Neural progenitor cell (in vitro differentiated cells): ENCODE measurements at regions not wholly inside any gene's neighbourhood (a gene's known extent, or its start where the extent isn't known, plus 50 kb on each side); places are given as distances from the start of the nearest gene placed in this dataset.

Experiments
- DNase-seq: peaks from one replicate; pipeline ENCODE4 v3.0.0-alpha.2; 2016; ENCODE audit warnings: low spot score
- H2AFZ ChIP-seq: fragments of 200-600 bp; sonication (generic); replicated peaks from 2 replicates; pipeline ENCODE4 v1.6.1; 2016; ENCODE audit warnings: antibody characterized with exemption
- H3F3A ChIP-seq: fragments of 200-600 bp; sonication (generic); 2 replicates; pipeline ENCODE4 v1.6.1; 2016; ENCODE audit warnings: antibody characterized with exemption, low read depth
- H3K27ac ChIP-seq: fragments of 200-600 bp; sonication (generic); 2 replicates; pipeline ENCODE4 v1.5.1; 2016; ENCODE audit warnings: mild to moderate bottlenecking
- H3K27me3 ChIP-seq: fragments of 200-600 bp; sonication (generic); 2 replicates; pipeline ENCODE4 v1.6.1; 2016; ENCODE audit warnings: mild to moderate bottlenecking, moderate library complexity
- H3K36me3 ChIP-seq: fragments of 200-600 bp; sonication (generic); 2 replicates; pipeline ENCODE4 v1.5.1; 2016
- H3K4me1 ChIP-seq: fragments of 200-600 bp; sonication (generic); 2 replicates; pipeline ENCODE4 v1.6.1; 2016; ENCODE audit warnings: mixed run types
- H3K4me2 ChIP-seq: fragments of 200-600 bp; sonication (generic); 2 replicates; pipeline ENCODE4 v1.6.1; 2016
- H3K4me3 ChIP-seq: fragments of 200-600 bp; sonication (generic); 2 replicates; pipeline ENCODE4 v1.5.1; 2016
- H3K79me2 ChIP-seq: fragments of 200-600 bp; sonication (generic); 2 replicates; pipeline ENCODE4 v1.6.1; 2016; ENCODE audit warnings: low read depth
- H3K9ac ChIP-seq: fragments of 200-600 bp; sonication (generic); 2 replicates; pipeline ENCODE4 v1.6.1; 2016
- H3K9me3 ChIP-seq: fragments of 200-600 bp; sonication (generic); 2 replicates; pipeline ENCODE4 v1.5.1; 2016; ENCODE audit warnings: low read depth
- H4K20me1 ChIP-seq: fragments of 200-600 bp; sonication (generic); 2 replicates; pipeline ENCODE4 v1.6.1; 2016; ENCODE audit warnings: low read depth
- H3K27ac Mint-ChIP-seq: 3 replicates; pipeline ENCODE4 v1.8.0; 2021; ENCODE audit warnings: mixed read lengths
- H3K27me3 Mint-ChIP-seq: 2 replicates; pipeline ENCODE4 v1.8.0; 2022; ENCODE audit warnings: low read depth, mild to moderate bottlenecking, inconsistent platforms, moderate library complexity, mixed read lengths; ENCODE audit not compliant: insufficient read depth
- H3K36me3 Mint-ChIP-seq: 3 replicates; pipeline ENCODE4 v1.8.0; 2021; ENCODE audit warnings: mixed read lengths
- H3K4me1 Mint-ChIP-seq: 3 replicates; pipeline ENCODE4 v1.8.0; 2021; ENCODE audit warnings: mixed read lengths
- H3K4me3 Mint-ChIP-seq: 3 replicates; pipeline ENCODE4 v1.8.0; 2021; ENCODE audit warnings: mild to moderate bottlenecking, moderate library complexity, mixed read lengths
- H3K9me3 Mint-ChIP-seq: 3 replicates; pipeline ENCODE4 v1.8.0; 2020; ENCODE audit warnings: mixed read lengths
- EZH2 ChIP-seq: fragments of 200-600 bp; sonication (generic); IDR thresholded peaks from 2 replicates; pipeline ENCODE4 v1.6.1; 2017; ENCODE audit warnings: antibody characterized with exemption, mild to moderate bottlenecking, moderate library complexity
- EZH2phosphoT487 ChIP-seq: fragments of 200-600 bp; sonication (generic); IDR thresholded peaks from 2 replicates; pipeline ENCODE4 v1.6.1; 2017; ENCODE audit warnings: antibody characterized with exemption
- TF ChIP-seq, protein P1 (sequence below): fragments of 200-600 bp; sonication (generic); IDR thresholded peaks from 2 replicates; pipeline ENCODE4 v1.5.1; 2017; ENCODE audit warnings: antibody characterized with exemption, mild to moderate bottlenecking

DNA sequence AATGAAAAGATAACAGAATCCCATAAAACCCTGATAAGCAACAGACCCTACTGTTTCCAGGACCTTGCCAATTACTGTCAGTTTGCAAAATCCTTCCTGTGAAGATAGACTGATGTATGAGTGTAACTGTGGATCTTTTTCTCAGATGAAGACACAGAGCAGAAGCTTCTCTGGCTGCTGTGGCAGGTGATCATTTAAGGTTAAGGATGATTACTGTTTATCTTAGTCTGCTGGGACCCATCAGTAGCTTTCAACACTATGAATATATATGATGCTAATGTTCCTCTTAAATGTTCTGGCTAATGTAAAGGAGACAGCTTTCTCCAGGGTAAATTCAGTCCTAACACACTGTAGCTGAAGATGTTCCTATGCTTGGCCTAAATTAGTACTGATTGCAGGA is 56.0 kb upstream of the CTTNBP2 start:
- DNase-seq, result no peak
- TF ChIP-seq, protein P1, sequence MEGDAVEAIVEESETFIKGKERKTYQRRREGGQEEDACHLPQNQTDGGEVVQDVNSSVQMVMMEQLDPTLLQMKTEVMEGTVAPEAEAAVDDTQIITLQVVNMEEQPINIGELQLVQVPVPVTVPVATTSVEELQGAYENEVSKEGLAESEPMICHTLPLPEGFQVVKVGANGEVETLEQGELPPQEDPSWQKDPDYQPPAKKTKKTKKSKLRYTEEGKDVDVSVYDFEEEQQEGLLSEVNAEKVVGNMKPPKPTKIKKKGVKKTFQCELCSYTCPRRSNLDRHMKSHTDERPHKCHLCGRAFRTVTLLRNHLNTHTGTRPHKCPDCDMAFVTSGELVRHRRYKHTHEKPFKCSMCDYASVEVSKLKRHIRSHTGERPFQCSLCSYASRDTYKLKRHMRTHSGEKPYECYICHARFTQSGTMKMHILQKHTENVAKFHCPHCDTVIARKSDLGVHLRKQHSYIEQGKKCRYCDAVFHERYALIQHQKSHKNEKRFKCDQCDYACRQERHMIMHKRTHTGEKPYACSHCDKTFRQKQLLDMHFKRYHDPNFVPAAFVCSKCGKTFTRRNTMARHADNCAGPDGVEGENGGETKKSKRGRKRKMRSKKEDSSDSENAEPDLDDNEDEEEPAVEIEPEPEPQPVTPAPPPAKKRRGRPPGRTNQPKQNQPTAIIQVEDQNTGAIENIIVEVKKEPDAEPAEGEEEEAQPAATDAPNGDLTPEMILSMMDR, result no peak
- no peak for TF ChIP-seq EZH2phosphoT487
- Mint-ChIP-seq H3K27ac (no peak overlapping the region), H3K9me3 (peaks cover 8% of the 10 kb centered on the region), H3K4me1 (no peaks in the 10 kb centered on the region), H3K4me3 (no peak overlapping the region), H3K36me3 (no peaks in the 10 kb centered on the region), H3K27me3 (no peaks in the 10 kb centered on the region)
- H3K36me3 ChIP-seq, result no peaks in the 10 kb centered on the region
- H4K20me1 ChIP-seq, result no peaks in the 10 kb centered on the region
- no peaks in the 10 kb centered on the region for H3K27me3 ChIP-seq
- no peak overlapping the region for H3K9ac ChIP-seq
- H3F3A ChIP-seq, result no peaks in the 10 kb centered on the region
- no peaks in the 10 kb centered on the region for H3K79me2 ChIP-seq
- no peaks in the 10 kb centered on the region for H3K4me1 ChIP-seq
- no peak overlapping the region for H3K27ac ChIP-seq
- H2AFZ ChIP-seq, result no peak overlapping the region
- no peaks in the 10 kb centered on the region for H3K9me3 ChIP-seq
- H3K4me3 ChIP-seq, result no peak overlapping the region
- H3K4me2 ChIP-seq, result no peak overlapping the region

DNA sequence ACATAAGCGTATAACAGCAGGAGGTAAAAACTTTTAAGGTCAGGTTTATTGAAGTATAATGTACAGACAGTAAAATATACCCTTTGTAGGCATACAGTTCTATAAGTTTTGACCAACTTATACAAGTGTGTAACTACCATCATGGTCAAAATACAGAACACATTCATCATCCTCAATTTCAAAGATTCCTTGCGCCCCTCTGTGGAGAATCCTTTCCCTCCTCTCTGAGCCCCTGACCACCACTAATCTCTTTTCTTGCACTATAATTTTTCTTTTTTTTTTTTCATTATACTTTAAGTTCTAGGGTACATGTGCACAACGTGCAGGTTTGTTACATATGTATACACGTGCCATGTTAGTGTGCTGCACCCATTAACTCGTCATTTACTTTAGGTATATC is 58.1 kb upstream of the CTTNBP2 start:
- H3K9ac ChIP-seq, result no peak overlapping the region
- Mint-ChIP-seq H3K36me3 (no peaks in the 10 kb centered on the region), H3K4me1 (no peaks in the 10 kb centered on the region), H3K27me3 (no peaks in the 10 kb centered on the region), H3K4me3 (no peak overlapping the region), H3K27ac (no peak overlapping the region), H3K9me3 (peaks cover 8% of the 10 kb centered on the region)
- no peaks in the 10 kb centered on the region for H3F3A ChIP-seq
- DNase-seq, result no peak
- H3K36me3 ChIP-seq, result no peaks in the 10 kb centered on the region
- no peak overlapping the region for H3K4me2 ChIP-seq
- H4K20me1 ChIP-seq, result no peaks in the 10 kb centered on the region
- no peak overlapping the region for H3K27ac ChIP-seq
- no peak overlapping the region for H3K4me3 ChIP-seq
- H3K9me3 ChIP-seq, result no peaks in the 10 kb centered on the region
- no peaks in the 10 kb centered on the region for H3K27me3 ChIP-seq
- TF ChIP-seq, protein P1, result no peak
- TF ChIP-seq EZH2phosphoT487 (no peak), EZH2 (no peak)
- no peak overlapping the region for H2AFZ ChIP-seq
- H3K4me1 ChIP-seq, result no peaks in the 10 kb centered on the region
- no peaks in the 10 kb centered on the region for H3K79me2 ChIP-seq

DNA sequence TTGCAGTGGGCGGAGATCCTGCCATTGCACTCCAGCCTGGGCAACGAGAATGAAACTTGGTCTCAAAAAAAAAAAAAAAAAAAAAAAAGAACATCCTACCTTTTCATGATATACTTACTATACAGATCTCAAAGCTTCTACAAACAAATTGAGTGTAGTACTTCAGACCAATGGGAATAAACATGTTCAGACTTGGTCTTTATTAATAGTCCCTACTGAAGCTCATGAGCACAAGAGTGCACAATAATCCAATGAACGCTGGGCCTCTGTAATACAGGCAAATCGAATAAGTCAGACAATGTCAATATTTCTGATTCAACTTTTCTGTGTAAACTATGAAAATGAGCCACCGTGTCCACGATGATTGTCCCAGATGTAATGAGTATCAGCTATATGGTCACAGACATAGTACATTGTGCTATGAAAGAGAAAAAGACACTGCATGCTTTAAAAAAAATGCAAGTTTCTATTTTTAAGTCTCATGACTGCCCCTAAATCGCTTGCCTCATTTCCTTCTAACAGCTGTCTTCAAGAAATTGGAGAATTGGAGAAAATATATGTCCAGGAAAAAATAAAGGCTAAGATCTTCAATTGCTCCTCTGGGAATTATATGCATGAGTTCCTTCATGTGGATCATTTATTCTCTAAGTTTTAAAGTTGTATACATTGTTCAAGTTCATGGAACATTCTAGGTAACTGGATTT is 64.0 kb upstream of the CTTNBP2 start:
- H3K4me3 ChIP-seq, result no peak overlapping the region
- no peaks in the 10 kb centered on the region for H3K36me3 ChIP-seq
- H3K27ac ChIP-seq, result no peak overlapping the region
- H3K27me3 ChIP-seq, result no peaks in the 10 kb centered on the region
- TF ChIP-seq EZH2, result no peak
- TF ChIP-seq, protein P1, result no peak
- TF ChIP-seq EZH2phosphoT487, result no peak
- Mint-ChIP-seq H3K27me3 (no peaks in the 10 kb centered on the region), H3K4me3 (no peak overlapping the region), H3K4me1 (no peaks in the 10 kb centered on the region), H3K36me3 (no peaks in the 10 kb centered on the region), H3K27ac (no peak overlapping the region), H3K9me3 (peaks cover 8% of the 10 kb centered on the region)
- no peaks in the 10 kb centered on the region for H3K4me1 ChIP-seq
- H4K20me1 ChIP-seq, result no peaks in the 10 kb centered on the region
- H3K9ac ChIP-seq, result no peak overlapping the region
- no peak for DNase-seq
- H3K79me2 ChIP-seq, result no peaks in the 10 kb centered on the region
- H3K9me3 ChIP-seq, result no peaks in the 10 kb centered on the region
- H3K4me2 ChIP-seq, result no peak overlapping the region
- H2AFZ ChIP-seq, result no peak overlapping the region
- no peaks in the 10 kb centered on the region for H3F3A ChIP-seq
